ENCODE measurements at regions not wholly inside any gene's neighbourhood (a gene's known extent, or its start where the extent isn't known, plus 50 kb on each side); places are given as distances from the start of the nearest gene placed in this dataset.
"Not testable (repeated sequence)": the region's sequence is repeated elsewhere in the genome, so short reads cannot be mapped to it uniquely, and the experiment has no call there.

GRCh38 chr9:97248252-97248651 is 59.2 kb upstream of the CCDC180 start:
- DNase-seq (ENCODE audit: low read depth): not testable (repeated sequence)

DNA sequence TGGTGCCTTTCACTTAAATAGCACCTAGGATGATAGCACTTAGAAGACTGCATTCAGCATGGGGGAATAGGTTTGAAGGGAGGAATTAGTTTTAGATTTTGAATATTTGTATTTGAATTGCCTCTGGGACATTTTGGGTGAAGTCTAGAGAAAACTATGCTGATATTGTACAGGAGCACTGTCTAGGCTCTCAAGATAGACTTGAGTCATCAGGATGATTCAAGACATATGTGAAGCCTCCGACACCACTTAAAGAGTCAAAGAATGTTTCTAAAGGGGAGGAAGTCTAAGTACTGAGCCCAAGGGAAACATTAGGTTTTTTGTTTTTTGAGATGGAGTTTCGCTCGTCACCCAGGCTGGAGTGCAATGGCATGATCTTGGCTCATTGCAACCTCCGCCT is 63.9 kb upstream of the CCDC180 start:
- DNase-seq (ENCODE audit: low read depth): no peak

GRCh38 chr9:97241430-97241829 is 66.0 kb upstream of the CCDC180 start:
- DNase-seq (ENCODE audit: low read depth): not testable (repeated sequence)

GRCh38 chr9:97237951-97238889 is 69.2 kb upstream of the CCDC180 start:
- peak; percentile 57 for DNase-seq (ENCODE audit: low read depth)

DNA sequence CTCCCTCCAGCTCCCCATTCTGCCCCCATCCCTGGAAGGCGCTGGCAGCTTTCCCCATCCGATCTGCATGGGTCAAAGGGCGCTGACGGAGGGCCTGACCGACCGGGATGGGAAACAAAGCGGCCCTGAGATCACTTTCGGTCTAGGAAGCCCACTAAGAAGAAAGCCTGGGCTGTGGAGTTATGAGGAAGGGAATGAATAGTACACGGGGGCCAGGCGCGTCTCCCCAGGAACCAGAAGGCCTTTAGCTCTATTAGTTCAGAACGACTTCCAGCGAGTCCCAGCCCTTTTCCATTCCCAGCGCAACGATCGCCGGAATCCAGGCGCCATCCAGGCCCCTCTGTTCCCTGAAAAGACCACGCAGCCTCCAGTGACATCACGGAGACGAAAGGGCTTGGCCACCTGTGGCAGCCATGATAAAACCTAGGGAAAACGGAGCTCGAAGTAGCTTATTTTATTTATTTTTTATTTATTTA is 70.1 kb upstream of the CCDC180 start:
- no peak for DNase-seq (ENCODE audit: low read depth)

DNA sequence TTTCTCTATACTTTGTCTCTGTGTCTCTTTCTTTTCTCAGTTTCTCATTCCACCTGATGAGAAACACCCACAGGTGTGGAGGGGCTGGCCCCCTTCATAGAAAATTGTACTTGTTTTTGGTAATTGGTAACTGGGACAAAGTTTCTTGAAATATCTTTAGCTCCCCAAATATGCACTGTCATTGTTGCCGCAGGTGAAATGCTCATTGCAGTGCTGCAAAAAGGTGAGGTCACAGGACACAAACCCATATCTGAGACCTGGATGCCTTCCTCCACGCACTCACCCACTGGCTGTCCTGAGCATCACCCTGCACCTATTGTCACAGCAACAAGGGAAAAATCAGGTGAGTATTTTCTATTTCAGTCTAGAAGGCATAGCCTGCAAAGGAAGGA is 74.5 kb upstream of the CCDC180 start:
- DNase-seq (ENCODE audit: low read depth): not testable (repeated sequence)

DNA sequence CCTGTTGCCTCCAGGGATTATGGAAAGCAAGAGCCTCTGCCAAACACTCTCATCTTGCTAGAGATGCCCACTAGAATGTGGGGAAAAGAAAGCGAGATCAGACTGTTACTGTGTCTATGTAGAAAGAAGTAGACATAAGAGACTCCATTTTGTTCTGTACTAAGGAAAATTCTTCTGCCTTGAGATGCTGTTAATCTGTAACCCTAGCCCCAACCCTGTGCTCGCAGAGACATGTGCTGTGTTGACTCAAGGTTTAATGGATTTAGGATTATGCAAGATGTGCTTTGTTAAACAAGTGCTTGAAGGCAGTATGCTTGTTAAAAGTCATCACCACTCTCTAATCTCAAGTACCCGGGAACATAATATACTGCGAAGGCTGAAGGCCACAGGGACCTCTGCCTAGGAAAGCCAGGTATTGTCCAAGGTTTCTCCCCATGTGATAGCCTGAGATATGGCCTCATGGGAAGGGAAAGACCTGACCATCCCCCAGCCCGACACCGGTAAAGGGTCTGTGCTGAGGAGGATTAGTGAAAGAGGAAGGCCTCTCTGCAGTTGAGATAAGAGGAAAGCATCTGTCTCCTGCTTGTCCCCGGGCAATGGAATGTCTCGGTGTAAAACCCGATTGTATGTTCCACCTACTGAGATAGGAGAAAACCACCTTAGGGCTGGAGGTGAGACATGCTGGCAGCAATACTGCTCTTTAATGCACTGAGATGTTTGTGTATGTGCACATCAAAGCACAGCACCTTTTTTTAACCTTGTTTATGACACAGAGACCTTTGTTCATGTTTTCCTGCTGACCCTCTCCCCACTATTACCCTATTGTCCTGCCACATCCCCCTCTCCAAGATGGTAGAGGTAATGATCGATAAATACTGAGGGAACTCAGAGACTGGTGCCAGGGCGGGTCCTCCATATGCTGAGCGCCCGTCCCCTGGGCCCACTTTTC is 75.1 kb upstream of the CCDC180 start:
- DNase-seq (ENCODE audit: low read depth): not testable (repeated sequence)

GRCh38 chr9:97222393-97222792 is 85.1 kb upstream of the CCDC180 start:
- not testable (repeated sequence) for DNase-seq (ENCODE audit: low read depth)

- not testable (repeated sequence) for DNase-seq (ENCODE audit: low read depth)
These were observed 85.7 kb upstream of the CCDC180 start for GRCh38 chr9:97221478-97222355.

GRCh38 chr9:97220894-97221477 is 86.5 kb upstream of the CCDC180 start:
- DNase-seq (ENCODE audit: low read depth): no peak

DNA sequence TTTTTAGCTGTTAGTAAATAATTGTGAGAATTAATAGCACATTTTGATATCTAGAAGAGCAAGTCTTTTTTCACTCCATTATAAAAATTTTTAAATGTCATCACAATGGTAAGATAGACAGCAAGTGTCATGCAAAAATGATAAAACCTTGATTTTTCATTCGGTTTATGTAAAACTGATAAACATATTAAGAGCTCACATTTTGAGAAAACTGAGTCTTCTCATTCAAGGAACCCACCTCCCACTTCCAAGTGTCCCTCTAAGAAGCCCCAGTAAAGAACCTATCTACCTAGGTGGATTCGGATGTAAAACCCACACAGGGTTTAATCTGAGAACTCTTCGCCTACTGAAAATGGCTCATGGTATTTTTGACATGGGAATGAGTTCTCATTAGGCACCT is 87.1 kb upstream of the CCDC180 start:
- not testable (repeated sequence) for DNase-seq (ENCODE audit: low read depth)

DNA sequence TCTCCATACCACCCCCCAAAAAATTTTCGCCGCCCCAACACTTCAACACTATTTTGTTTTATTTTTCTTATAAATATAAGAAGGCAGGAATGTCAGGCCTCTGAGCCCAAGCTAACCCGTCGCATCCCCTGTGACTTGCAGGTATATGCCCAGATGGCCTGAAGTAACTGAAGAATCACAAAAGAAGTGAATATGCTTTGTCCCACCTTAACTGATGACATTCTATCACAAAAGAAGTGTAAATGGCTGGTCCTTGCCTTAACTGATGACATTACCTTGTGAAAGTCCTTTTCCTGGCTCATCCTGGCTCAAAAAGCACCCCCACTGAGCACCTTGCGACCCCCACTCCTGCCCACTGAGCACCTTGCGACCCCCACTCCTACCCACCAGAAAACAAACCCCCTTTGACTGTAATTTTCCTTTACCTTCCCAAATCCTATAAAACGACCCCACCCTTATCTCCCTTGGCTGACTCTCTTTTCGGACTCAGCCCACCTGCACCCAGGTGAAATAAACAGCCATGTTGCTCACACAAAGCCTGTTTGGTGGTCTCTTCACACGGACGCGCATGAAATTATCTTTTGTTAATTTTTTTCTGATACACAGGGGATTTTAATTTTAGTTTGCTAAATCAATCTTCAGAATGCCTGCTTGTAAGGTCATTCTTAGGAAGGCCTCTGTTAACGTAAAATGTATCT is 87.9 kb upstream of the CCDC180 start:
- DNase-seq (ENCODE audit: low read depth): not testable (repeated sequence)

- DNase-seq (ENCODE audit: low read depth): not testable (repeated sequence)
These were observed 92.3 kb upstream of the CCDC180 start for GRCh38 chr9:97215127-97215526.

GRCh38 chr9:97214556-97214955 is 92.9 kb upstream of the CCDC180 start:
- DNase-seq (ENCODE audit: low read depth): not testable (repeated sequence)

- not testable (repeated sequence) for DNase-seq (ENCODE audit: low read depth)
These were observed 107.8 kb upstream of the CCDC180 start for GRCh38 chr9:97199683-97200082.

- DNase-seq (ENCODE audit: low read depth): not testable (repeated sequence)
These were observed 113.7 kb upstream of the CCDC180 start for GRCh38 chr9:97193767-97194166.

GRCh38 chr9:97188545-97188944 is 118.9 kb upstream of the CCDC180 start:
- DNase-seq (ENCODE audit: low read depth): no peak

- not testable (repeated sequence) for DNase-seq (ENCODE audit: low read depth)
These were observed 119.8 kb upstream of the CCDC180 start for GRCh38 chr9:97187706-97188105.

DNA sequence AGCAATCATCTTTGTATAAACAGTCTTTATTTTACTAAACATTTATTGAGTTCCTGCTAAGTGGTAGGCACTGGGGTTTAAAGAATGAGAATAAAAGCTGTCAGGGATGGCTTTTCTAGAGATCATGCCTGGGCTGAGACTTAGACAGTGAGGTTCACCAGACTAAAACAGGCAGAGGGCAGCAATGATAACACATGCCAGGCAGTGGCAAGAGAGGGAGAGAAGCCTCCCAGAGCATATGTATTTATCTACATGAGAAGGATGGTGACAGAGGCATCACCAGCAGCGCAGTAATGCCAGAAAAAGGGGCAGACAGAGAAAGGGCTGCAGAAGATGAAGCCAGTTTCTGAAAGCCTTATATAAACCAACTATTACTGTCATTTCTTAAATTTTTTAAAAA is 121.0 kb upstream of the CCDC180 start:
- no peak for DNase-seq (ENCODE audit: low read depth)

GRCh38 chr9:97182532-97182931 is 124.9 kb upstream of the CCDC180 start:
- not testable (repeated sequence) for DNase-seq (ENCODE audit: low read depth)
